ENCODE measurements at regions not wholly inside any gene's neighbourhood (a gene's known extent, or its start where the extent isn't known, plus 50 kb on each side); places are given as distances from the start of the nearest gene placed in this dataset.

GRCh38 chr6:104617591-104617990, 242.1 kb downstream of the HACE1 start:
- no peak for DNase-seq (ENCODE audit: low read depth in 2 of 2)

GRCh38 chr6:104614394-104614793, 245.3 kb downstream of the HACE1 start:
- no peak for DNase-seq (ENCODE audit: low read depth in 2 of 2)

- no peak for DNase-seq (ENCODE audit: low read depth in 2 of 2)
Observed at GRCh38 chr6:104613416-104614001, 246.2 kb downstream of the HACE1 start.

GRCh38 chr6:104612541-104612940, 247.2 kb downstream of the HACE1 start:
- no peak for DNase-seq (ENCODE audit: low read depth in 2 of 2)

- no peak for DNase-seq (ENCODE audit: low read depth in 2 of 2)
Observed at GRCh38 chr6:104608101-104608500, 251.6 kb downstream of the HACE1 start.

GRCh38 chr6:104607501-104607900, 252.2 kb downstream of the HACE1 start:
- no peak for DNase-seq (ENCODE audit: low read depth in 2 of 2)

GRCh38 chr6:104606361-104606760, 253.4 kb downstream of the HACE1 start:
- no peak for DNase-seq (ENCODE audit: low read depth in 2 of 2)

- DNase-seq (ENCODE audit: low read depth in 2 of 2): no peak
Observed at GRCh38 chr6:104604685-104605084, 255.0 kb downstream of the HACE1 start.

GRCh38 chr6:104603108-104603745, 256.5 kb downstream of the HACE1 start:
- no peak for DNase-seq (ENCODE audit: low read depth in 2 of 2)

- DNase-seq (ENCODE audit: low read depth in 2 of 2): no peak
Observed at GRCh38 chr6:104601721-104602120, 258.0 kb downstream of the HACE1 start.

GRCh38 chr6:104601131-104601651, 258.5 kb downstream of the HACE1 start:
- DNase-seq (ENCODE audit: low read depth in 2 of 2): no peak

GRCh38 chr6:104600639-104600931, 259.1 kb downstream of the HACE1 start:
- DNase-seq (ENCODE audit: low read depth in 2 of 2): no peak

GRCh38 chr6:104599821-104600638, 259.7 kb downstream of the HACE1 start:
- no peak for DNase-seq (ENCODE audit: low read depth in 2 of 2)

GRCh38 chr6:104597541-104598050, 262.1 kb downstream of the HACE1 start:
- DNase-seq (ENCODE audit: low read depth in 2 of 2): no peak

GRCh38 chr6:104596091-104596490, 263.6 kb downstream of the HACE1 start:
- no peak for DNase-seq (ENCODE audit: low read depth in 2 of 2)

- no peak for DNase-seq (ENCODE audit: low read depth in 2 of 2)
Observed at GRCh38 chr6:104595311-104595820, 264.4 kb downstream of the HACE1 start.

GRCh38 chr6:104591573-104592334, 268.0 kb downstream of the HACE1 start:
- DNase-seq (ENCODE audit: low read depth in 2 of 2): no peak

- no peak for DNase-seq (ENCODE audit: low read depth in 2 of 2)
Observed at GRCh38 chr6:104589940-104590339, 269.8 kb downstream of the HACE1 start.

GRCh38 chr6:104585646-104586045, 274.1 kb downstream of the HACE1 start:
- no peak for DNase-seq (ENCODE audit: low read depth in 2 of 2)

GRCh38 chr6:104580452-104580851, 279.3 kb downstream of the HACE1 start:
- no peak for DNase-seq (ENCODE audit: low read depth in 2 of 2)

GRCh38 chr6:104579310-104579863, 280.3 kb downstream of the HACE1 start:
- DNase-seq (ENCODE audit: low read depth in 2 of 2): no peak
